Prostate gland (tissue), 2 donors: ENCODE measurements at regions not wholly inside any gene's neighbourhood (a gene's known extent, or its start where the extent isn't known, plus 50 kb on each side); places are given as distances from the start of the nearest gene placed in this dataset.

Source experiments
- POLR2A ChIP-seq: fragments of 450-650 bp; IDR thresholded peaks from one replicate; pipeline ENCODE4 v1.6.1; 2016; ENCODE audit warnings: antibody characterized with exemption, mild to moderate bottlenecking
- POLR2AphosphoS5 ChIP-seq: sonication (generic); formaldehyde crosslinking; IDR thresholded peaks from one replicate; pipeline ENCODE4 v1.6.1; 2017; ENCODE audit warnings: antibody characterized with exemption
- TF ChIP-seq, protein P1 (sequence below), 4 experiments: fragments of 200-600 bp in 2 of 4; fragments of 450-650 bp in 2 of 4; sonication (generic) in 2 of 4; IDR thresholded peaks; 1 replicate in 3 of 4; 2 replicates in 1 of 4; pipeline ENCODE4 v1.5.1; 2016 to 2019; ENCODE audit warnings: antibody characterized with exemption in 4 of 4, mild to moderate bottlenecking in 2 of 4, moderate library complexity in 2 of 4

DNA sequence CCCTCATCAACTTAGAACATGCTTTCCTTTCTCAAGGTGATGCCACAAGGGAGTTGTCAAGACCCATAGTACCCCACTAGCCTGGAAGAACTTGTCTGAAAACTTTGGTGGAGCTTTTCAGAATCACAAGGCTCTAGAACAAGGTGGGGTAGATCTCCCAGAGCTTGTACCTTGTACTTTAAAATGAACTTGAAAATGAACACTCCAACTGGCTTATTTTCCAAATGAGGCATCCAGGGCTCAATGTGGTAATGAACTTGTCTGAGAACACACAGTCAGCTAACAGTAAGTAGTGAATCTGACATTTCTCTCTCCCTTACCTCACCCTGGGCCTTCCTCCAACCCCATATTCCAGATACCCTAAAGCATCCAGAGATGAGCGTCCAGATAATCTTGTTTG lies 81.8 kb upstream of the THBS1 start:
- TF ChIP-seq, protein P1, sequence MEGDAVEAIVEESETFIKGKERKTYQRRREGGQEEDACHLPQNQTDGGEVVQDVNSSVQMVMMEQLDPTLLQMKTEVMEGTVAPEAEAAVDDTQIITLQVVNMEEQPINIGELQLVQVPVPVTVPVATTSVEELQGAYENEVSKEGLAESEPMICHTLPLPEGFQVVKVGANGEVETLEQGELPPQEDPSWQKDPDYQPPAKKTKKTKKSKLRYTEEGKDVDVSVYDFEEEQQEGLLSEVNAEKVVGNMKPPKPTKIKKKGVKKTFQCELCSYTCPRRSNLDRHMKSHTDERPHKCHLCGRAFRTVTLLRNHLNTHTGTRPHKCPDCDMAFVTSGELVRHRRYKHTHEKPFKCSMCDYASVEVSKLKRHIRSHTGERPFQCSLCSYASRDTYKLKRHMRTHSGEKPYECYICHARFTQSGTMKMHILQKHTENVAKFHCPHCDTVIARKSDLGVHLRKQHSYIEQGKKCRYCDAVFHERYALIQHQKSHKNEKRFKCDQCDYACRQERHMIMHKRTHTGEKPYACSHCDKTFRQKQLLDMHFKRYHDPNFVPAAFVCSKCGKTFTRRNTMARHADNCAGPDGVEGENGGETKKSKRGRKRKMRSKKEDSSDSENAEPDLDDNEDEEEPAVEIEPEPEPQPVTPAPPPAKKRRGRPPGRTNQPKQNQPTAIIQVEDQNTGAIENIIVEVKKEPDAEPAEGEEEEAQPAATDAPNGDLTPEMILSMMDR (IDR thresholded peaks at IDR 0.05) = no peak
- TF ChIP-seq POLR2A = no peak
- no peak for TF ChIP-seq POLR2AphosphoS5
